ENCODE measurements at regions not wholly inside any gene's neighbourhood (a gene's known extent, or its start where the extent isn't known, plus 50 kb on each side); places are given as distances from the start of the nearest gene placed in this dataset.
"Not testable (repeated sequence)": the region's sequence is repeated elsewhere in the genome, so short reads cannot be mapped to it uniquely, and the experiment has no call there.

GRCh38 chr2:207338610-207339009 is 172.9 kb upstream of the KLF7 start:
- H3K27ac ChIP-seq (replicated peaks) = no peak overlapping the region
- TF ChIP-seq CTCF (IDR thresholded peaks at IDR 0.05; ENCODE audit: insufficient read depth, low read length) = no peak
- TF ChIP-seq REST (IDR thresholded peaks at IDR 0.05; ENCODE audit: insufficient replicate concordance, low read depth) = no peak
- TF ChIP-seq POLR2AphosphoS5 (IDR thresholded peaks at IDR 0.05; ENCODE audit: low read depth) = no peak
- no peak for TF ChIP-seq GABPA (IDR thresholded peaks at IDR 0.05; ENCODE audit: low read depth)
- no peak for TF ChIP-seq SPI1 (IDR thresholded peaks at IDR 0.05; ENCODE audit: borderline replicate concordance, low read depth)
- H3K4me3 ChIP-seq (replicated peaks; ENCODE audit: insufficient read depth, low read length) = no peak overlapping the region
- DNase-seq (ENCODE audit: low read depth in 1 of 2, low spot score in 1 of 2) = no peak
- H3K27me3 ChIP-seq (ENCODE audit: insufficient read depth, poor library complexity, severe bottlenecking) = no peaks in the 10 kb centered on the region

GRCh38 chr2:207341112-207341750 is 175.5 kb upstream of the KLF7 start:
- Histone ChIP-seq H3K4me3 (replicated peaks; ENCODE audit: insufficient read depth, low read length) (no peak overlapping the region), H3K27ac (replicated peaks) (no peak overlapping the region), H3K27me3 (ENCODE audit: insufficient read depth, poor library complexity, severe bottlenecking) (no peaks in the 10 kb centered on the region)
- DNase-seq (ENCODE audit: low read depth in 1 of 2, low spot score in 1 of 2) = no peak
- no peak for TF ChIP-seq REST (IDR thresholded peaks at IDR 0.05; ENCODE audit: insufficient replicate concordance, low read depth)
- TF ChIP-seq GABPA (IDR thresholded peaks at IDR 0.05; ENCODE audit: low read depth) = no peak
- no peak for TF ChIP-seq SPI1 (IDR thresholded peaks at IDR 0.05; ENCODE audit: borderline replicate concordance, low read depth)
- TF ChIP-seq CTCF (IDR thresholded peaks at IDR 0.05; ENCODE audit: insufficient read depth, low read length) = no peak
- no peak for TF ChIP-seq POLR2AphosphoS5 (IDR thresholded peaks at IDR 0.05; ENCODE audit: low read depth)

- TF ChIP-seq REST (IDR thresholded peaks at IDR 0.05; ENCODE audit: insufficient replicate concordance, low read depth) (no peak), POLR2AphosphoS5 (IDR thresholded peaks at IDR 0.05; ENCODE audit: low read depth) (no peak), GABPA (IDR thresholded peaks at IDR 0.05; ENCODE audit: low read depth) (no peak), SPI1 (IDR thresholded peaks at IDR 0.05; ENCODE audit: borderline replicate concordance, low read depth) (no peak), CTCF (IDR thresholded peaks at IDR 0.05; ENCODE audit: insufficient read depth, low read length) (no peak)
- no peak overlapping the region for H3K27ac ChIP-seq (replicated peaks)
- H3K27me3 ChIP-seq (ENCODE audit: insufficient read depth, poor library complexity, severe bottlenecking) = no peaks in the 10 kb centered on the region
- DNase-seq (ENCODE audit: low read depth in 1 of 2, low spot score in 1 of 2) = no peak
- no peak overlapping the region for H3K4me3 ChIP-seq (replicated peaks; ENCODE audit: insufficient read depth, low read length)
Measured at GRCh38 chr2:207341804-207342203, 176.1 kb upstream of the KLF7 start.

- not testable (repeated sequence) for H3K27me3 ChIP-seq (ENCODE audit: insufficient read depth, poor library complexity, severe bottlenecking); H3K27ac ChIP-seq (replicated peaks); DNase-seq (ENCODE audit: low read depth in 1 of 2, low spot score in 1 of 2); H3K4me3 ChIP-seq (replicated peaks; ENCODE audit: insufficient read depth, low read length)
Measured at GRCh38 chr2:207344596-207345394, 179.0 kb upstream of the KLF7 start.

All from HL-60 (cell line).